ENCODE measurements at regions not wholly inside any gene's neighbourhood (a gene's known extent, or its start where the extent isn't known, plus 50 kb on each side); places are given as distances from the start of the nearest gene placed in this dataset.
A peak's percentile ranks its signal among the peaks of the same experiment; 100 is the strongest.

DNA sequence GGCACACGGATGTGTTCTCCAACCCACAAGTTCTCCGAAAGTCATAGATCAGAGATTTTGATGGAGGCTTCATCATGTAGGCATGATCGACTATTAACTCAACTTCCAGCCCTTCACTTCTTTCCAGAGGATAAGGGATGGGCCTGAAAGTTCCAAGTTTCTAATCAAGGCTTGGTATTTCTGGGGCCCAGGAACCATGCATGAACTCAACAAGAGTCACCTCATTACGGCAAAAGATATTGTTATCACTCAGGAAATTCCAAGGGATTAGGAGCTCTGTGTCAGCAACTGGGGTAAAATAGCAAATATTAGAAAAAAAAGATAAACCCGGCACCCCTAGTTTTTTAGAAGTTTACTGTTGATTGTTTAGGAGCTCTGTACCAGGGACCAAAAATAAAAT, 240.1 kb upstream of the PPP1R2C start:
- no peak for ATAC-seq

- ATAC-seq: no peak
Measured at GRCh38 chrX:43019021-43019420, 241.1 kb upstream of the PPP1R2C start.

GRCh38 chrX:43025806-43026315, 247.9 kb upstream of the PPP1R2C start:
- ATAC-seq: no peak

GRCh38 chrX:43064096-43064495, 286.1 kb upstream of the PPP1R2C start:
- ATAC-seq: no peak

- ATAC-seq: no peak
Measured at GRCh38 chrX:43065978-43066377, 288.0 kb upstream of the PPP1R2C start.

DNA sequence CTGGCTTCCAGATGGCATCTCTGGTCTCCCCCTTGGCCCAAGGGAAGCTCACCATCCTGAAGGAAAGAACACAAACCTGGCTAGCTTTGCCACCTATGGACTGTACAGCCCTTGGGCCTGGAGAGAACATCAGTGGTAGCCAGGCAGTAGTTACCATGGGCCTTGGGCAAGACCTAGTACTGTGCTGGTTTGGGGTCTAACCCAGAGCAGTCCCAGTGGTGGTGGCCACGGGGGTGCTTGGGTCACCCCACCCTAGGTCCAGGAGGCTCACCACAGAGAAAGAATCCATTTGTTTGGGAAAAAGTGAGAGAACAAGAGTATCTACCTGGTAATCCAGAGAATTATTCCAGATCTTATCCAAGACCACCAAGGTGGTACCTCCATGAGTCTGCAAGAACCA, 290.7 kb upstream of the PPP1R2C start:
- no peak for ATAC-seq

DNA sequence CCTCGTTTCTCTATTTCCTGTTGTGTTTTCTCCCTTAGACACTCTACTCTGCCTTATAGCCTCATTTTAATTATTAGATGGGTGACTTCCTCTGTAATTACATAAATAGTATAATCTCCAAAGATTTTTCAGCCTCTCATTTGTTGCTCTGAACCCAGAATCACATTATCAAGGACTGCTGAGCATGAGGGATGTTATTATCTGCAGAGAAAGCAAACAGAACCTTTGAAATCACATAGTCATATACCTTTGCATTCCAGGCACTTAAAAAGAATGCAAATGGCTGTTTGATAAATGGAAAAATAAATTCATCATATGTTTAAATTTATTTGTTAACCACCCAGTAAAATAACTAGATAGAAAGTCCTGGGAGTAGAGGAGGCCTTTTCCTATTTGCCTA, 305.1 kb upstream of the PPP1R2C start:
- no peak for ATAC-seq

- ATAC-seq: no peak
Measured at GRCh38 chrX:43087830-43088229, 309.9 kb upstream of the PPP1R2C start.

DNA sequence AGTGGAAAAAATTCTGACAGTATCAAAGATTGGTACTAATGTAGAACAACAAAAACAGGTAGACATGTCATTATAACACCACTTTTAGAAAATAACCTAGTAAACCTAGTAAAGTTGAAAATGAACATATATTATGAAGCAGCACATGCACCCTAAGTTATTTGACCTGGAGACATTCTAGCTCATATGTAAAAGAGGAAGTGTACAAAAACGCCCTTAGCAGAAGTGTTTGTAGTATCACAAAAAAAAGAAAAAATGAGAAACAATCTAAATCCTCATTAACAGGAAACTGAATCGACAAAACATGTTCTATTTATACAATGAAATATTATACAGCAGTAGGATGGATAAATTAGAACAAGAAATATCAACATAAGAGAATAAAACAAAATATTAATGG, 318.9 kb upstream of the PPP1R2C start:
- no peak for ATAC-seq

GRCh38 chrX:43106009-43106408, 328.0 kb upstream of the PPP1R2C start:
- no peak for ATAC-seq

GRCh38 chrX:43108828-43109227, 330.9 kb upstream of the PPP1R2C start:
- ATAC-seq: no peak

DNA sequence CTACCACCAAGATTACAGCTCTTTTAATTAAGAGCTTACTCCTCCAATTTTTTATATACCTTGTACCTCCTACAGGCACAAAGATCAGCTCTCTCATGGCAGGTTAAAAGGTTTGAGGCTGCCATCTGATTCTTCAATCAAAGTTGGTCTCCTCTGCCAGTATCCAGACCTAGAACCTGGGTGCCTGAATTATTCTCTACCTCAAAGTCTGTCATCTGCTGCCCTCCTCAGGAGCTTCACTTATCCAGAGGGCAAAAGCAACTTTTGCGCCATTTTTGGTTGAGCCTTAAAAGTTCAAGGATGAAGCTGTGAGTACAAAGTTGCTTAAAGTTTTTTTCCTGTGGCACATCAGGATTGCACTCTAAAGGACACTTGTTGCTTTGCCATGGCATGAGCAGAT, 343.7 kb upstream of the PPP1R2C start:
- ATAC-seq: no peak

DNA sequence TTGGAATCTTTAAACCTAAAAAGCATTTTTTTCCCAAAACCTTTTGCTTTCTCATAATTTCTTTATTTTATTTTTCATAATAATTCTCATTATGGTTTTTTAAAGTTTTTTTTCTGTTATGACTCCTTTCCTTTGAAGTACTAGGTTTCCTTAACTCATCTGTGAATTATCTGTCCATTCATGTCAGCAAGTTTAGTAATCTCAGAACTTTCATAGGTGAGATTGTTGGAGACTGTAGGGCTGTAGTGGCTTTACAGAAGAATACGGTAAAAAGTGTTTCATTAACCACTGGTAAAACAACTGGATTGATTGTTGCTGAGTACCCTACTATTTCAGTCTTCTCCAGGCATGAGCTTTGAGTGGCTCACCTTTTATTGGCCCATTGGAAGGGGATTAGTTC, 361.7 kb upstream of the PPP1R2C start:
- no peak for ATAC-seq

DNA sequence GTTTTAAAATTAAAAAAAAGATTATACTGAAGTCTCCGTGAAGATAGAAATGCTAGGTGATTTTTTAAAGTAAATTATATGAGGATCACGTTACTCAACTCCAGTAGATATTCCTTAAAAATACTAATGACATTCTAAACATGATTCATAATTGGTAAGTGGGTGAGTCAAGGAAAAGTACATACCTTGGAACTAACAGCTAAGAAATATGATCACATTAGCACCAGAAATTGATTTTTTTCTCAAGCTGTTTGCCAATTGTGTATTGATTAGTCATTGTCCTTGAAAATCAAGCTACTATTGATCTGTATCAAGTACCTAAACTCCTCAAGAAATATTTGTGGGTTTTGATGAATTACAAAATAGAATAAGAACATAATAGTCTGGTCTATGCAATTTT, 362.6 kb upstream of the PPP1R2C start:
- no peak for ATAC-seq

DNA sequence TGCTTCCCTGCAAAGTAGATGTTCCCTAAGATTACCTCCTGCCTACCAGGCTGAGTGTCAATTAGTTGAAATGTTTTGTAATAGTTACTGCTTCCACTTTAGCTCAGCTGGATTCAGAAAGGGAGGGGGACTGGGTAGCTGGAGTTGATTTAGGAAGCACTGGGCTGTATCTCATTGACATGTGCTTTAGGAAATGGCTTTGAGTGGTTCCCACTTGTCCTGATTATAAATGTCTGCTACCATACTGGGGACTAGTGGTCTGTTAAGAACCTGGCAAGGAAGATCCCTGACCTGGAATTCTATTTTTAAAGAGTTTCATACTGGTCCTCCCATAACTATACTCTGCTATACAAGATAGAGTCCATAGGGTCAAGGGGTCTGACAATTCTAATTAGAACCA, 363.9 kb upstream of the PPP1R2C start:
- no peak for ATAC-seq

DNA sequence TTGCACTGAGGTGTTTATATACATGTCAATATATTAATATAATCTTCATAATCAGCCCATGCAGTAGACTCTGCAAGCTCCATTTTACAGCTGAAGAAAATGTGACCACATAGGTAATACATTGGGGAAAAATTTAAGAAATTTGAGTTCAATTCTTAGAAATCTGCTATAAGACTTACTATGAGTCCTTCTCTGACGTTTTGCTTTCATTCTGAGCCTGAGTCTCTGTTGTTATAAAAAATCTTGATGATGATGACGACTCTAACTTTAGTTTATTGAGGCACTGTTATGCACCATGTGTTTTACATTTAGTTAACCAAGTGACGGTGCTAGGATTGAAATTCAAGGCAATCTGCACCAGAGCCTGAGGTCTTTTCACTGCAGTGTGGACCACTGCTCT, 370.3 kb upstream of the PPP1R2C start:
- ATAC-seq: no peak

- ATAC-seq: no peak
Measured at GRCh38 chrX:43165343-43165920, 387.5 kb upstream of the PPP1R2C start.

DNA sequence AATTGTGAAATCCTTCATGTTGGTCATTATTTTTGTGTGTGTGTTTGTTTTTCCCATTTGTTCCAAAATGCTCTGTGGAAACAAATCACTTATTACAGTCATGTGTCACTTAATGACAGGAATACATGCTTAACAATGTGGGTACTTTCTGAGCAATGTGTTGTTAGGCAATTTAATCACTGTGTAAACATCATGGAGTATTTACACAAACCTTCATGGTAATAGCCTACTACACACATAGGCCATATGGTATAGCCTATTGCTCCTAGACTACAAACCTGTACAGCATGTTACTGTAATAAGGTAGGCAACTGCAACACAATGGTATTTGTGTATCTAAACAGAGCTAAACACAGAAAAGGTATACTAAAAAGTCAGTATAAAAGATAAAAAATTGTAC, 388.9 kb upstream of the PPP1R2C start:
- ATAC-seq: no peak

DNA sequence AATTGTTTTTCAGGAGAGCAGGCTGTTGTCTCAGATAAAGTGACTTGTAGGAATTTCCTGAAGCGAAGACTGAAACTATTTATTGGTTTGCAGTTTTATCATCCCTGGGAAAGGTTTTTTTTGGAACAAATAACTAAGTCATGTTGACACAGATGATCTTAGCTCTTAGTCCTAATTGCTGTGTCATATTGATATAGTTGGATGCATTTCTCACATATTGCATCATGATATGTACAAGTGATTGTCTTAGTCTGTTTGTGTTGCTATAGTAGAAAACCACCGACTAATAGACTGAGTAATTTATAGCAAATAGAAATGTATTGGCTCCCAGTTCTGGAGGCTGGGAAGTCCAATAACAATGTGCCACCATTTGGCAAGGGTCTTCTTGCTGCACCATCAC, 397.5 kb upstream of the PPP1R2C start:
- no peak for ATAC-seq

DNA sequence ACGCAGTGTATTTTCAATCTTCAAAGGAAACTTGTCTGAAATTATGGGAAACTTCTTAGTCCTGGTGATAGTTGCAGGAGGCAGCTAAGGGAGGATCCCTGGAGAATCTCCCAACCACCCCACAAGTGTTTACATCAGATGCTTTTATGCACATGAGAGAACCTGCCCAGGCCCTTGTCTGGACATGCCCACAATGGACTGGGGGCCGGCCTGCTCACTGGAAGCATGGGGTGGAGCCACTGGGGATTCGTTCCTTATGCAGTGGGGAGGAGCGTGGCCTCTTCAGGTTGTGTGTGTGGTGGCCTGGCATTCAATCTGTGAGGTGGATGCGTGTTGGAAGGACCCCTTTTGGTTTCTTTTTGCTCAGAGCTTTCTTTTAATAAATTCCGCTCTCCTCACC, 398.7 kb upstream of the PPP1R2C start:
- ATAC-seq: peak; percentile 20

GRCh38 chrX:43188296-43188695, 410.3 kb upstream of the PPP1R2C start:
- no peak for ATAC-seq

DNA sequence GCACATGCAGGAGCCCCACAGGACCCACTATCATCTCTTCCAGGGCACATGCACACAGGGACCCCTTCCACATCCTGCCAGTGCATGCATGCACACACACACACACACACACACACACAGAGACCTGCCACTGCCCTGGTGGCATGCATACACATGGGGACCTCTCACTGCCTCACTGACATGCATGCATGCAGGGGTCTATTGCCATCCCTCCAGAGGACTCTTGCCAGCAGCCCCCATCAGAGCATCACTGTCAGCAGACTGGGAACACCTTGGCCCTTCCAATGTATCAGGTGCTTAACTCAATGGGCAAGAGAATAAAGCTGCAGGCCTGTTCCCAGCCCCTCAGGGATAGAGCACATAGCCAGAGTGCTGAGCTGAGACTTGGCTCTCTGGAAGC, 433.6 kb upstream of the PPP1R2C start:
- no peak for ATAC-seq

GRCh38 chrX:43218198-43218597, 437.9 kb upstream of the MAOA start:
- ATAC-seq: no peak

GRCh38 chrX:43224496-43224895, 431.6 kb upstream of the MAOA start:
- no peak for ATAC-seq

DNA sequence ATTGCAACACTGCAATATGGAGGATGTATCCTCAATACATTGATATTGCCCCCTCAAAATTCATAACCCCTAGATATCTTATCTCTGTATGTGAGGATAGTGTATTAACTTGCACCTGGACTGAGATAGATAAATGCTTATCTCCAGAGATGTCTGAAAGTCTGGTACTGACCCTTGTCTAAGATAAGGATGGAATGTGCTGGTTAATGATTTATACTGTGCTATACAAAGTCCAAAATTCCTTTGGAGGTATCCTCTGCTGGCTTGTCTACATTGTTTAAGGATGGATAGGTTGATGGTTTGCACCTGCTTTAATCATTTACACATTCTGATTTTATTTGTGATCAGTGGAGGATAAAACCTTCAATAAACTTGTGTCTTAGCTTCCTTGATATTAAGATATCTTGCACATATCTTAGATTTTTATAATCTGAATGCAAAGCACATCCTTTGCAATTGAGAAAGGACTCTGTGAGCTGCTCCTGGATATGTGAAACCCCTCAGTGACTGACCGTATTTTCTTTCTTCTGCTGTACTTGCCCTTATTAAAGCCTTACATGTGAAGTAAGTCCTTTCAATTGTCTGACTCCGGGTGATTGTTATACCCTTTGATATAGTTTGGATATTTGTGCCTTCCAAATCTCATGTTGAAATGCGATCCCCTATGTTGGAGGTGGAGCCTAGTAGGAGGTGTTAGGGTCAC, 430.3 kb upstream of the MAOA start:
- no peak for ATAC-seq
